Hematopoietic multipotent progenitor cell (in vitro differentiated cells): ENCODE measurements at regions not wholly inside any gene's neighbourhood (a gene's known extent, or its start where the extent isn't known, plus 50 kb on each side); places are given as distances from the start of the nearest gene placed in this dataset.

ENCODE experiments used
- DNase-seq, 3 donors: peaks; one replicate each; pipeline ENCODE4 v3.0.0-alpha.2; 2011 to 2015; ENCODE audit warnings: low read depth in 2 of 3, low spot score in 2 of 3

DNA sequence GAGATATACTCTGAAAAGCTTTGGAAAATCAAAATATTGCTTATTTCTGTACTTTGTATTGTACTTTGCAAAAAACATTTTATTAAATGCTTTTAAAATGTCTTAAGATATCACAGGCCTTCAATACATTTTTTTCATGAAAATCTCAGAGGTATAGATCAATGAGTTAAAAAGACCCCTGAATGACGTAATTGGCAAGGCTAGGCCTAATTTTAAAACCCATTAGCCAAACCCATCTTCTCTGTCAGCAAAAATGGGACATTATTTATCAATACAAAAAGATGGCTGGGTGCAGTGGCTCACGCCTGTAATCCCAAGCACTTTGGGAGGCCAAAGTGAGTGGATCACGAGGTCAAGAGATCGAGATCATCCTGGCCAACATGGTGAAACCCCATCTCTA is 84.8 kb upstream of the PAK5 start:
- no peak for DNase-seq

DNA sequence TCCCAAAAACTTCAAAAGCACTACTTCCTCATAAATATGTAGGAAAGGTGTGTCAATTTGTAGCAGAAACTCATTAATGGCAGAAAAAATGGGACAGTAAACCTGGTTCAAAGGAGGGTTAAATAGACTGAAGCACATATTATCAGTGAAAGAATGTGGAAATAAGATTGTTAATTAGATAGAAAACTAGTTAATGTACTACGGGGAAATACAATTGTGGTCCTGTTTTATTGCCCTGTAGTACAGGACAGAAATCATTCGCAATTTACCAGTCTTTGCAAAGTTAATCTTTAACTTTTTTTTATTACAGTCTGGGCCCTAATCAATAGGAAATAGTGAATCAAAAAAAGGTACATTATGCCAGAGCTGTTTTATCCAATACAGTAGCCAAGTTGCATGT is 82.0 kb upstream of the PAK5 start:
- DNase-seq: no peak

DNA sequence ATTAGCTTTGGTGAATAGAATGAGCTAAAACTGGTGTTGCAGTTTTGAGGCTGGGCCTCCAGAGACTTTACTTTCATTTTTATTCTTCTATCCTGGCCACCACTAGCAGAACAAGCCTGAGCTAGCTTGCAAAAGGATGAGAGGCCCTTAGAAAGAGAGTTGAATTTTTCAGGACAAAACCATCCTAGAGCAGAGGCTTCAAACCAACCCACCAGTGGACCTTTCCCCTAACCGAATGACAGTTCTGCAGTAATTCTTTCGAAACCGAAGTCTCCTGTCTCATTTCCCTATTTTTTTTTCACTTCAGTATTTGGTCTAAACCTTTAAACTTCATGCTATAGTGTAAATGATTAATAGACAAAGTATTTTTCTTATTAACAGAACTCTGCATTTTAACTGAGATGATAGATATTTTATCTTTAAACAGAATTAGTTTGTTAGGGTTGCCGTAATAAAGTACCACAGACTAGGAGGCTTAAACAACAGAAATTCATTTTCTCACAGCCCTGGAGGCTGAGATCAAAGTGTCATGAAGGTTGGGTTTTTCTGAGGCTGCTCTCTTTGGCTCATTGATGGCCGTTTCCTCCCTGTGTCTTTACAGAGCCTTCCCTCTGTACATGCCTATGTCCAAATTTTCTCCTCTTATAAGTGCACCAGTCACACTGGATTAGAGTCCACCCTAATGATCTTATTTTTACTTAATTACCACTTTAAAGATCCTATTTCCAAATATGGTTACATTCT is 80.6 kb upstream of the PAK5 start:
- DNase-seq: no peak

GRCh38 chr20:9918348-9918747 is 79.5 kb upstream of the PAK5 start:
- no peak for DNase-seq

GRCh38 chr20:9916761-9917160 is 77.9 kb upstream of the PAK5 start:
- DNase-seq: no peak

GRCh38 chr20:9912858-9913434 is 74.1 kb upstream of the PAK5 start:
- DNase-seq: peak in 2 of 3 donors; percentile 22 to 55

GRCh38 chr20:9912290-9912689 is 73.4 kb upstream of the PAK5 start:
- DNase-seq: no peak

DNA sequence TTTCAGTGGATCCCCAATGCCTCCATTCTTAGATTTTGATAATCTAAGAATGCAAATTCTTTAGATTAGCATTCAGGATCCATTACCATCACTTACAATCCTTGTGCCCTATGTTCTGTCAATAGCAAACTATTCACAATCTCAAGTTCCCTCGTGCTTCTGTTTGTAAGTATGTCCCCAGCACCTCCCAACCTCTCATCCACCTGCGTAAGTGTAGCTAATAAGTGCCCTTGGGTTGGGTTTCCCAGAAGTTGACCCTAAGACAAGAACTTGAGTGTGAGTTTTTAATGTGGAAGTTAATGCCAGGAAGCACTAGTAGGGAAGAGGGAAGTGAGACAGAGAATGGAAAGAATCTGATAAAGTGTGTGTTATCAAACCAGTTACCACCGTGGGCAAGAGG is 72.6 kb upstream of the PAK5 start:
- no peak for DNase-seq

- DNase-seq: no peak
Measured at GRCh38 chr20:9909167-9909566, 70.3 kb upstream of the PAK5 start.

- DNase-seq: peak in 2 of 3 donors; percentile 3 to 12
Measured at GRCh38 chr20:9903048-9903655, 64.3 kb upstream of the PAK5 start.

GRCh38 chr20:9889270-9889981 is 50.5 kb upstream of the PAK5 start:
- DNase-seq: no peak
